Neural cell (in vitro differentiated cells): ENCODE measurements at regions not wholly inside any gene's neighbourhood (a gene's known extent, or its start where the extent isn't known, plus 50 kb on each side); places are given as distances from the start of the nearest gene placed in this dataset.

Source experiments
- CTCF ChIP-seq: fragments of 450-650 bp; IDR thresholded peaks from 2 replicates; pipeline ENCODE4 v1.5.1; 2014; ENCODE audit warnings: antibody characterized with exemption, mild to moderate bottlenecking, moderate library complexity; ENCODE audit not compliant: poor library complexity, severe bottlenecking
- POLR2AphosphoS5 ChIP-seq: IDR thresholded peaks from 2 replicates; pipeline ENCODE4 v1.6.1; 2012
- RAD21 ChIP-seq: fragments of 450-650 bp; conservative IDR thresholded peaks from 2 replicates; pipeline ENCODE4 v1.6.1; 2014; ENCODE audit warnings: antibody characterized with exemption, mild to moderate bottlenecking, moderate library complexity

GRCh38 chr6:85115876-85116275 is 334.0 kb upstream of the NT5E start:
- no peak for TF ChIP-seq POLR2AphosphoS5
- no peak for TF ChIP-seq CTCF
- no peak for TF ChIP-seq RAD21
